ENCODE measurements at regions not wholly inside any gene's neighbourhood (a gene's known extent, or its start where the extent isn't known, plus 50 kb on each side); places are given as distances from the start of the nearest gene placed in this dataset.

DNA sequence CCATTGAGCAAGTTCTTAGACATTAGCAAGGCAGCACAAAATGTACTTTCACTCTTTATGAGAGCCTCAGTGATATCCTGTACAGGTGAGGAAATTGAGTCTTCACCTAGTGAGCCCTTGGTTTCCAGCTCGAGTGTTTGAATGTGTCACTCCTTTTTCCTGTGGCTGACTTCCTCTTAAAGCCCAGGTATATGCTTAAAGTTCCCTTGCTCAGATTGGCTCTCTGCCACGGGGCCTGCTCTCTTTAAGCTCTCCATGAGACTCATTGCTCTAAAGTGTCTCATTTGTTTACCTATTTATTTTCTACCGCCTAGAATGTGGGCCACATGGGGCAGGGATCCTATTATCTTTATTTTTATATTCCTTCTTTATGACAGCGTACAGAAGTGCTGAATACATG, 324.9 kb downstream of the SIPA1L2 start:
- no peaks in the 10 kb centered on the region for H3K36me3 ChIP-seq (ENCODE audit: control insufficient read depth, insufficient read depth, low read length)
- H3K4me1 ChIP-seq (ENCODE audit: control insufficient read depth, insufficient read depth, low read length, poor library complexity, severe bottlenecking), result no peaks in the 10 kb centered on the region
- H3K4me3 ChIP-seq (ENCODE audit: insufficient read depth, low read depth, low read length, poor library complexity, severe bottlenecking), result no peak overlapping the region
- no peak for DNase-seq
- H3K27ac ChIP-seq (ENCODE audit: insufficient read depth, low read length, poor library complexity, severe bottlenecking), result no peak overlapping the region
- H3K9me3 ChIP-seq (ENCODE audit: control insufficient read depth, low read length), result no peaks in the 10 kb centered on the region
- H3K27me3 ChIP-seq (replicated peaks; ENCODE audit: control insufficient read depth, insufficient read depth, low read length, poor library complexity, severe bottlenecking), result no peaks in the 10 kb centered on the region

GRCh38 chr1:232303222-232303620, 326.7 kb downstream of the SIPA1L2 start:
- H3K9me3 ChIP-seq (ENCODE audit: control insufficient read depth, low read length), result no peaks in the 10 kb centered on the region
- no peak overlapping the region for H3K27ac ChIP-seq (ENCODE audit: insufficient read depth, low read length, poor library complexity, severe bottlenecking)
- no peak overlapping the region for H3K4me3 ChIP-seq (ENCODE audit: insufficient read depth, low read depth, low read length, poor library complexity, severe bottlenecking)
- H3K36me3 ChIP-seq (ENCODE audit: control insufficient read depth, insufficient read depth, low read length), result no peaks in the 10 kb centered on the region
- no peak for DNase-seq
- no peaks in the 10 kb centered on the region for H3K4me1 ChIP-seq (ENCODE audit: control insufficient read depth, insufficient read depth, low read length, poor library complexity, severe bottlenecking)
- H3K27me3 ChIP-seq (replicated peaks; ENCODE audit: control insufficient read depth, insufficient read depth, low read length, poor library complexity, severe bottlenecking), result no peaks in the 10 kb centered on the region

GRCh38 chr1:232302376-232303221, 327.3 kb downstream of the SIPA1L2 start:
- Histone ChIP-seq H3K36me3 (ENCODE audit: control insufficient read depth, insufficient read depth, low read length) (no peaks in the 10 kb centered on the region), H3K27ac (ENCODE audit: insufficient read depth, low read length, poor library complexity, severe bottlenecking) (no peak overlapping the region), H3K9me3 (ENCODE audit: control insufficient read depth, low read length) (no peaks in the 10 kb centered on the region), H3K4me3 (ENCODE audit: insufficient read depth, low read depth, low read length, poor library complexity, severe bottlenecking) (no peak overlapping the region), H3K27me3 (replicated peaks; ENCODE audit: control insufficient read depth, insufficient read depth, low read length, poor library complexity, severe bottlenecking) (no peaks in the 10 kb centered on the region), H3K4me1 (ENCODE audit: control insufficient read depth, insufficient read depth, low read length, poor library complexity, severe bottlenecking) (no peaks in the 10 kb centered on the region)
- no peak for DNase-seq

DNA sequence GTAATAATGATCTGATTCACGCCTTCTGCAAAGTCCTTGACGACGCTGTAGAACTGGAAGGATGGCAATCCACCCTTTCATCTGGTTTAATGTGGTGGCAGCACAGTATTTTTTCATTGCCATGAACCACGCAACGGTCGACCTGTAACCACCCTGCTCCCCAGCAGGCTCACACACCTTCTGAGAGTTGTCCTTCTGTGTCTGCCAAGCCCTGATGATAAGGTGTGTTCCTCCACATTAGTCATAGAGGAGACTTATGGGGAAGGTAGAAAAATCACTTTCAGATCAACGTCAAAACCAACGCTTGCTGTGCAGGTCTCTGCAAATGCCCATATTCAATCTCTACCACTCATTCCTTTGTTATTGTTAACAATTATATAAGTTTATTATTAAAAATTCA, 328.7 kb downstream of the SIPA1L2 start:
- DNase-seq, result no peak
- no peaks in the 10 kb centered on the region for H3K36me3 ChIP-seq (ENCODE audit: control insufficient read depth, insufficient read depth, low read length)
- H3K4me1 ChIP-seq (ENCODE audit: control insufficient read depth, insufficient read depth, low read length, poor library complexity, severe bottlenecking), result no peaks in the 10 kb centered on the region
- H3K9me3 ChIP-seq (ENCODE audit: control insufficient read depth, low read length), result no peaks in the 10 kb centered on the region
- H3K27ac ChIP-seq (ENCODE audit: insufficient read depth, low read length, poor library complexity, severe bottlenecking), result no peak overlapping the region
- H3K27me3 ChIP-seq (replicated peaks; ENCODE audit: control insufficient read depth, insufficient read depth, low read length, poor library complexity, severe bottlenecking), result no peaks in the 10 kb centered on the region
- H3K4me3 ChIP-seq (ENCODE audit: insufficient read depth, low read depth, low read length, poor library complexity, severe bottlenecking), result no peak overlapping the region

DNA sequence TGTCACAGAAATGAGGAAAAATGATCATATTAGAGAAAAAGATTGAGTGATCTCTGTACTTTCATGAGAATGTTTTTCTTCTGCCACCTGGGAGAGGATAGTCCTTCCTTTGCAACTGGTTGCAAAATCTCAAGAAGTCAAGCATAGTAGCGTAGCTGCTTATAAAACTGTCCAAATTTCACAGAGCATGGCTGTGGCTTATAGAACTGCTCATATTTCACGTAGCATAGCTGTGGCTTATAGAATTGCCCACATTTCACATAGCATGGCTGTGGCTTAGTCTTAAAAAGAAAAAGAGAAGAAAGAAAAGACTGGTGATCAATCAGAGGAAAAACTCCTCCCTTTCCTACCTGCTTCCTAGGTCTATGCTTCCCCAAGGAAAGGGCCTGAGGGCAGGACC, 329.5 kb downstream of the SIPA1L2 start:
- Histone ChIP-seq H3K27ac (ENCODE audit: insufficient read depth, low read length, poor library complexity, severe bottlenecking) (no peak overlapping the region), H3K27me3 (replicated peaks; ENCODE audit: control insufficient read depth, insufficient read depth, low read length, poor library complexity, severe bottlenecking) (no peaks in the 10 kb centered on the region), H3K4me3 (ENCODE audit: insufficient read depth, low read depth, low read length, poor library complexity, severe bottlenecking) (no peak overlapping the region), H3K36me3 (ENCODE audit: control insufficient read depth, insufficient read depth, low read length) (no peaks in the 10 kb centered on the region), H3K4me1 (ENCODE audit: control insufficient read depth, insufficient read depth, low read length, poor library complexity, severe bottlenecking) (no peaks in the 10 kb centered on the region), H3K9me3 (ENCODE audit: control insufficient read depth, low read length) (no peaks in the 10 kb centered on the region)
- DNase-seq, result no peak

GRCh38 chr1:232296461-232296860, 333.5 kb downstream of the SIPA1L2 start:
- Histone ChIP-seq H3K27me3 (replicated peaks; ENCODE audit: control insufficient read depth, insufficient read depth, low read length, poor library complexity, severe bottlenecking) (no peaks in the 10 kb centered on the region), H3K4me3 (ENCODE audit: insufficient read depth, low read depth, low read length, poor library complexity, severe bottlenecking) (no peak overlapping the region), H3K36me3 (ENCODE audit: control insufficient read depth, insufficient read depth, low read length) (no peaks in the 10 kb centered on the region), H3K4me1 (ENCODE audit: control insufficient read depth, insufficient read depth, low read length, poor library complexity, severe bottlenecking) (no peaks in the 10 kb centered on the region), H3K9me3 (ENCODE audit: control insufficient read depth, low read length) (no peaks in the 10 kb centered on the region), H3K27ac (ENCODE audit: insufficient read depth, low read length, poor library complexity, severe bottlenecking) (no peak overlapping the region)
- no peak for DNase-seq

- Histone ChIP-seq H3K27ac (ENCODE audit: insufficient read depth, low read length, poor library complexity, severe bottlenecking) (no peak overlapping the region), H3K4me1 (ENCODE audit: control insufficient read depth, insufficient read depth, low read length, poor library complexity, severe bottlenecking) (no peaks in the 10 kb centered on the region), H3K9me3 (ENCODE audit: control insufficient read depth, low read length) (no peaks in the 10 kb centered on the region), H3K4me3 (ENCODE audit: insufficient read depth, low read depth, low read length, poor library complexity, severe bottlenecking) (no peak overlapping the region), H3K27me3 (replicated peaks; ENCODE audit: control insufficient read depth, insufficient read depth, low read length, poor library complexity, severe bottlenecking) (no peaks in the 10 kb centered on the region), H3K36me3 (ENCODE audit: control insufficient read depth, insufficient read depth, low read length) (no peaks in the 10 kb centered on the region)
- no peak for DNase-seq
Observed at GRCh38 chr1:232293361-232293760, 336.6 kb downstream of the SIPA1L2 start.

DNA sequence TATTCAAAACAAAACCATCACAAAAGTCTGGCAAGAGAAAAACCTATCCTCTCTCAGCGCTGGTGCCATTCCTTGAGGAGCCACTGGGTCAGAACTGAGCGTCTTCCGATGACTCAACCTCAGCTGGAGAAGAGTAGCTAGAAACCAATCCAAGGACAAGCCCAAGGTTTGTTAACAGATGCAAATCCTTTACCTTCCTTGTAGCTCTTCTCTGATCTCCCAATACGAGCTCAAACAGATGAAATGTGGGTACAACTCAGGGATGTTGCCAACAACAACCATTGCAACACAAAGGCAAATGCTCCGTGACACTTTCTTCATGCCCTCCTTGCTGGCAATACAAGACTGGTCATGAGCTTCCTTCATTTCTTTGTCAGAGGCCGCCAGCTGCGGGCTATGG, 337.1 kb downstream of the SIPA1L2 start:
- Histone ChIP-seq H3K9me3 (ENCODE audit: control insufficient read depth, low read length) (no peaks in the 10 kb centered on the region), H3K27ac (ENCODE audit: insufficient read depth, low read length, poor library complexity, severe bottlenecking) (no peak overlapping the region), H3K36me3 (ENCODE audit: control insufficient read depth, insufficient read depth, low read length) (no peaks in the 10 kb centered on the region), H3K4me1 (ENCODE audit: control insufficient read depth, insufficient read depth, low read length, poor library complexity, severe bottlenecking) (no peaks in the 10 kb centered on the region), H3K27me3 (replicated peaks; ENCODE audit: control insufficient read depth, insufficient read depth, low read length, poor library complexity, severe bottlenecking) (no peaks in the 10 kb centered on the region), H3K4me3 (ENCODE audit: insufficient read depth, low read depth, low read length, poor library complexity, severe bottlenecking) (no peak overlapping the region)
- DNase-seq, result no peak

GRCh38 chr1:232292239-232292638, 337.7 kb downstream of the SIPA1L2 start:
- no peak overlapping the region for H3K4me3 ChIP-seq (ENCODE audit: insufficient read depth, low read depth, low read length, poor library complexity, severe bottlenecking)
- no peaks in the 10 kb centered on the region for H3K4me1 ChIP-seq (ENCODE audit: control insufficient read depth, insufficient read depth, low read length, poor library complexity, severe bottlenecking)
- DNase-seq, result no peak
- H3K27me3 ChIP-seq (replicated peaks; ENCODE audit: control insufficient read depth, insufficient read depth, low read length, poor library complexity, severe bottlenecking), result no peaks in the 10 kb centered on the region
- H3K27ac ChIP-seq (ENCODE audit: insufficient read depth, low read length, poor library complexity, severe bottlenecking), result no peak overlapping the region
- no peaks in the 10 kb centered on the region for H3K9me3 ChIP-seq (ENCODE audit: control insufficient read depth, low read length)
- H3K36me3 ChIP-seq (ENCODE audit: control insufficient read depth, insufficient read depth, low read length), result no peaks in the 10 kb centered on the region

GRCh38 chr1:232291681-232292080, 338.3 kb downstream of the SIPA1L2 start:
- no peak overlapping the region for H3K4me3 ChIP-seq (ENCODE audit: insufficient read depth, low read depth, low read length, poor library complexity, severe bottlenecking)
- no peaks in the 10 kb centered on the region for H3K36me3 ChIP-seq (ENCODE audit: control insufficient read depth, insufficient read depth, low read length)
- H3K27me3 ChIP-seq (replicated peaks; ENCODE audit: control insufficient read depth, insufficient read depth, low read length, poor library complexity, severe bottlenecking), result no peaks in the 10 kb centered on the region
- H3K4me1 ChIP-seq (ENCODE audit: control insufficient read depth, insufficient read depth, low read length, poor library complexity, severe bottlenecking), result no peaks in the 10 kb centered on the region
- no peak for DNase-seq
- no peaks in the 10 kb centered on the region for H3K9me3 ChIP-seq (ENCODE audit: control insufficient read depth, low read length)
- H3K27ac ChIP-seq (ENCODE audit: insufficient read depth, low read length, poor library complexity, severe bottlenecking), result no peak overlapping the region
